GM18519 (cell line): ENCODE measurements at regions not wholly inside any gene's neighbourhood (a gene's known extent, or its start where the extent isn't known, plus 50 kb on each side); places are given as distances from the start of the nearest gene placed in this dataset.

ENCODE experiments used
- ATAC-seq: cut with Tn5 transposase; IDR thresholded peaks from one replicate; pipeline ENCODE4 v1.9.1; 2021; ENCODE audit warnings: mild to moderate bottlenecking, moderate library complexity; ENCODE audit not compliant: unreplicated experiment, low FRiP score

GRCh38 chr3:193978030-193978429 is 157.9 kb upstream of the HES1 start:
- no peak for ATAC-seq

GRCh38 chr3:193978486-193978885 is 157.5 kb upstream of the HES1 start:
- ATAC-seq: no peak

- no peak for ATAC-seq
Measured at GRCh38 chr3:193980326-193980725, 155.6 kb upstream of the HES1 start.

- ATAC-seq: no peak
Measured at GRCh38 chr3:193980905-193981304, 155.0 kb upstream of the HES1 start.

GRCh38 chr3:193981504-193981903 is 154.4 kb upstream of the HES1 start:
- no peak for ATAC-seq

GRCh38 chr3:193982258-193982659 is 153.7 kb upstream of the HES1 start:
- no peak for ATAC-seq

- no peak for ATAC-seq
Measured at GRCh38 chr3:193983846-193984818, 151.8 kb upstream of the HES1 start.

GRCh38 chr3:193984876-193985275 is 151.1 kb upstream of the HES1 start:
- ATAC-seq: no peak

- no peak for ATAC-seq
Measured at GRCh38 chr3:193987186-193987585, 148.8 kb upstream of the HES1 start.

GRCh38 chr3:193989186-193989585 is 146.8 kb upstream of the HES1 start:
- ATAC-seq: no peak

GRCh38 chr3:193991666-193992424 is 144.1 kb upstream of the HES1 start:
- no peak for ATAC-seq

GRCh38 chr3:193992425-193993037 is 143.4 kb upstream of the HES1 start:
- no peak for ATAC-seq

- no peak for ATAC-seq
Measured at GRCh38 chr3:193996221-193996620, 139.7 kb upstream of the HES1 start.

- no peak for ATAC-seq
Measured at GRCh38 chr3:193996641-193997089, 139.3 kb upstream of the HES1 start.

GRCh38 chr3:193997228-193998122 is 138.5 kb upstream of the HES1 start:
- ATAC-seq: no peak

- ATAC-seq: no peak
Measured at GRCh38 chr3:193998123-193998448, 137.9 kb upstream of the HES1 start.

- no peak for ATAC-seq
Measured at GRCh38 chr3:193998628-193999195, 137.2 kb upstream of the HES1 start.

- no peak for ATAC-seq
Measured at GRCh38 chr3:194000100-194000499, 135.8 kb upstream of the HES1 start.

- no peak for ATAC-seq
Measured at GRCh38 chr3:194000712-194001111, 135.2 kb upstream of the HES1 start.
